Fibroblast of lung (primary cell): ENCODE measurements at regions not wholly inside any gene's neighbourhood (a gene's known extent, or its start where the extent isn't known, plus 50 kb on each side); places are given as distances from the start of the nearest gene placed in this dataset.

Experiments used
- DNase-seq, 2 donors: peaks; one replicate each; pipeline versions ENCODE4 v3.0.0 to v3.0.0-alpha.2; 2010; ENCODE audit warnings: low read depth in 2 of 2
- H2AFZ ChIP-seq: 2 replicates; pipeline ENCODE4 v1.5.1; 2012; ENCODE audit warnings: low read length, control low read depth, inconsistent platforms
- H3K27ac ChIP-seq: 2 replicates; pipeline ENCODE4 v1.5.1; 2011; ENCODE audit warnings: low read length, control low read depth; ENCODE audit not compliant: insufficient read depth
- H3K27me3 ChIP-seq: 2 replicates; pipeline ENCODE4 v1.5.1; 2011; ENCODE audit warnings: mild to moderate bottlenecking, low read length; ENCODE audit not compliant: control insufficient read depth, insufficient read depth
- H3K36me3 ChIP-seq: 2 replicates; pipeline ENCODE4 v1.5.1; 2011; ENCODE audit warnings: low read length; ENCODE audit not compliant: control insufficient read depth, insufficient read depth
- H3K4me1 ChIP-seq: 2 replicates; pipeline ENCODE4 v1.5.1; 2011; ENCODE audit warnings: low read length; ENCODE audit not compliant: control insufficient read depth, insufficient read depth; ENCODE audit errors: extremely low read depth
- H3K4me2 ChIP-seq: 2 replicates; pipeline ENCODE4 v1.5.1; 2011; ENCODE audit warnings: low read length, control low read depth; ENCODE audit not compliant: insufficient read depth; ENCODE audit errors: extremely low read depth
- H3K4me3 ChIP-seq, 4 experiments: fragments of 200-600 bp in 1 of 4; sonication (generic) in 1 of 4; replicated peaks in 1 of 4; 2 replicates each; pipeline ENCODE4 v1.5.1; 2011 to 2016; ENCODE audit warnings: low read length in 4 of 4, low read depth in 3 of 4, mild to moderate bottlenecking in 3 of 4, control low read depth in 2 of 4, inconsistent platforms in 1 of 4, mixed read lengths in 1 of 4; ENCODE audit not compliant: insufficient read depth in 1 of 4; ENCODE audit errors: control extremely low read depth in 1 of 4
- H3K79me2 ChIP-seq: 2 replicates; pipeline ENCODE4 v1.5.1; 2012; ENCODE audit warnings: mild to moderate bottlenecking, low read length, inconsistent platforms; ENCODE audit not compliant: control insufficient read depth, insufficient read depth
- H3K9ac ChIP-seq: 2 replicates; pipeline ENCODE4 v1.5.1; 2011; ENCODE audit warnings: mild to moderate bottlenecking, low read length, control low read depth; ENCODE audit not compliant: insufficient read depth
- H3K9me3 ChIP-seq: 2 replicates; pipeline ENCODE4 v1.5.1; 2012; ENCODE audit warnings: low read depth, low read length; ENCODE audit not compliant: control insufficient read depth, insufficient read depth
- H4K20me1 ChIP-seq: 2 replicates; pipeline ENCODE4 v1.5.1; 2011; ENCODE audit warnings: low read length; ENCODE audit not compliant: control insufficient read depth, insufficient read depth; ENCODE audit errors: extremely low read depth
- CTCF ChIP-seq, 2 donors: IDR thresholded peaks in 1 of 2; conservative IDR thresholded peaks in 1 of 2; 1 replicate in 1 of 2; 2 replicates in 1 of 2; pipeline ENCODE4 v1.5.1; 2011 to 2012; ENCODE audit warnings: low read length in 2 of 2, control low read depth in 1 of 2, inconsistent platforms in 1 of 2, low read depth in 1 of 2, mild to moderate bottlenecking in 1 of 2
- EZH2 ChIP-seq: IDR thresholded peaks from 2 replicates; pipeline ENCODE4 v1.5.1; 2012; ENCODE audit warnings: low read length, control low read depth, mild to moderate bottlenecking; ENCODE audit errors: missing control alignments

- Histone ChIP-seq H3K36me3 (no peaks in the 10 kb centered on the region), H3K27me3 (no peaks in the 10 kb centered on the region), H4K20me1 (no peaks in the 10 kb centered on the region), H3K9me3 (no peaks in the 10 kb centered on the region), H3K27ac (no peak overlapping the region), H3K4me2 (no peak overlapping the region), H3K79me2 (no peaks in the 10 kb centered on the region), H3K4me3 (no peak overlapping the region), H3K9ac (no peak overlapping the region), H3K4me1 (no peaks in the 10 kb centered on the region), H2AFZ (no peak overlapping the region)
- no peak for DNase-seq
- TF ChIP-seq CTCF (conservative IDR thresholded peaks at IDR 0.05 in 1 of 2, IDR thresholded peaks at IDR 0.05 in 1 of 2; ENCODE audit: low read depth in 1 of 2, low read length in 2 of 2) (no peak), EZH2 (no peak)
Observed at GRCh38 chr14:87785897-87786296, 207.1 kb downstream of the GALC start.

- no peak overlapping the region for H3K4me2 ChIP-seq
- H2AFZ ChIP-seq: no peak overlapping the region
- H3K4me3 ChIP-seq: no peak overlapping the region
- TF ChIP-seq EZH2 (no peak), CTCF (conservative IDR thresholded peaks at IDR 0.05 in 1 of 2, IDR thresholded peaks at IDR 0.05 in 1 of 2; ENCODE audit: low read depth in 1 of 2, low read length in 2 of 2) (no peak)
- no peaks in the 10 kb centered on the region for H4K20me1 ChIP-seq
- H3K9me3 ChIP-seq: no peaks in the 10 kb centered on the region
- no peak for DNase-seq
- no peaks in the 10 kb centered on the region for H3K79me2 ChIP-seq
- no peak overlapping the region for H3K27ac ChIP-seq
- H3K9ac ChIP-seq: no peak overlapping the region
- no peaks in the 10 kb centered on the region for H3K4me1 ChIP-seq
- H3K27me3 ChIP-seq: no peaks in the 10 kb centered on the region
- no peaks in the 10 kb centered on the region for H3K36me3 ChIP-seq
Observed at GRCh38 chr14:87784386-87784785, 208.6 kb downstream of the GALC start.

- no peak for DNase-seq
- Histone ChIP-seq H3K9ac (no peak overlapping the region), H3K4me3 (no peak overlapping the region), H2AFZ (no peak overlapping the region), H3K9me3 (no peaks in the 10 kb centered on the region), H3K27me3 (no peaks in the 10 kb centered on the region), H3K4me1 (no peaks in the 10 kb centered on the region), H3K4me2 (no peak overlapping the region), H3K27ac (no peak overlapping the region), H4K20me1 (no peaks in the 10 kb centered on the region), H3K36me3 (no peaks in the 10 kb centered on the region), H3K79me2 (no peaks in the 10 kb centered on the region)
- TF ChIP-seq CTCF (conservative IDR thresholded peaks at IDR 0.05 in 1 of 2, IDR thresholded peaks at IDR 0.05 in 1 of 2; ENCODE audit: low read depth in 1 of 2, low read length in 2 of 2): no peak
- no peak for TF ChIP-seq EZH2
Observed at GRCh38 chr14:87783071-87783470, 209.9 kb downstream of the GALC start.
